SU-DHL-6 (cell line): ENCODE measurements at regions not wholly inside any gene's neighbourhood (a gene's known extent, or its start where the extent isn't known, plus 50 kb on each side); places are given as distances from the start of the nearest gene placed in this dataset.

Experiments
- H2AFZ ChIP-seq: fragments of 200-600 bp; sonication (generic); 2 replicates; pipeline ENCODE4 v1.6.1; 2014; ENCODE audit warnings: low read depth, mild to moderate bottlenecking, moderate library complexity, mixed read lengths, antibody characterized with exemption, low read length; ENCODE audit not compliant: severe bottlenecking
- H3F3A ChIP-seq: fragments of 200-600 bp; shearing (Covaris generic); 2 replicates; pipeline ENCODE4 v1.6.0; 2016; ENCODE audit warnings: antibody characterized with exemption, mild to moderate bottlenecking; ENCODE audit not compliant: insufficient read depth
- H3K27ac ChIP-seq: fragments of 200-600 bp; sonication (generic); 2 replicates; pipeline ENCODE4 v1.5.1; 2016; ENCODE audit warnings: low read depth, mild to moderate bottlenecking, low read length, moderate library complexity, mixed read lengths
- H3K27me3 ChIP-seq: fragments of 200-600 bp; sonication (generic), shearing (Covaris generic); 2 replicates; pipeline ENCODE4 v1.6.0; 2014; ENCODE audit warnings: mild to moderate bottlenecking, low read length
- H3K36me3 ChIP-seq: fragments of 200-600 bp; sonication (generic); 2 replicates; pipeline ENCODE4 v1.6.1; 2014; ENCODE audit warnings: mild to moderate bottlenecking, low read length, mixed read lengths
- H3K4me2 ChIP-seq: fragments of 300-600, 200-600 bp; shearing (Covaris generic), sonication (generic); 2 replicates; pipeline ENCODE4 v1.6.0; 2014; ENCODE audit warnings: low read length, low read depth, mild to moderate bottlenecking; ENCODE audit not compliant: poor library complexity, severe bottlenecking
- H3K4me3 ChIP-seq: fragments of 200-600 bp; sonication (generic); 2 replicates; pipeline ENCODE4 v1.5.1; 2014; ENCODE audit warnings: antibody characterized with exemption, low read length, mild to moderate bottlenecking, mixed read lengths; ENCODE audit not compliant: insufficient read depth, poor library complexity, severe bottlenecking
- H3K79me2 ChIP-seq: fragments of 200-600 bp; sonication (generic); 2 replicates; pipeline ENCODE4 v1.6.1; 2014; ENCODE audit warnings: mild to moderate bottlenecking, low read length, moderate library complexity; ENCODE audit not compliant: insufficient read depth
- H3K9ac ChIP-seq: fragments of 200-600 bp; sonication (generic); 2 replicates; pipeline ENCODE4 v1.7.0; 2014; ENCODE audit warnings: mild to moderate bottlenecking, low read length
- H3K9me2 ChIP-seq: fragments of 200-600 bp; sonication (generic); replicated peaks from 2 replicates; pipeline ENCODE4 v1.6.1; 2014; ENCODE audit warnings: low read length; ENCODE audit not compliant: insufficient read depth
- H3K9me3 ChIP-seq: fragments of 200-600 bp; sonication (generic); 2 replicates; pipeline ENCODE4 v1.6.1; 2014; ENCODE audit warnings: low read length, mixed read lengths; ENCODE audit not compliant: insufficient read depth
- H4K20me1 ChIP-seq: fragments of 200-600 bp; sonication (generic); 2 replicates; pipeline ENCODE4 v1.6.1; 2014; ENCODE audit warnings: low read depth, mild to moderate bottlenecking, antibody characterized with exemption, low read length, moderate library complexity, mixed read lengths
- CTCF ChIP-seq: fragments of 200-600 bp; sonication (generic); IDR thresholded peaks from one replicate; pipeline ENCODE4 v1.5.1; 2017; ENCODE audit warnings: antibody characterized with exemption, mild to moderate bottlenecking, low read length, moderate library complexity; ENCODE audit not compliant: insufficient read depth, poor library complexity, severe bottlenecking
- EZH2phosphoT487 ChIP-seq: fragments of 200-600 bp; sonication (generic), shearing (Covaris generic); conservative IDR thresholded peaks from 2 replicates; pipeline ENCODE4 v1.6.1; 2018; ENCODE audit warnings: mild to moderate bottlenecking, antibody characterized with exemption, low read length, moderate library complexity, mixed read lengths

GRCh38 chr2:220682616-220683015 is 889.5 kb downstream of the EPHA4 start:
- TF ChIP-seq CTCF (no peak), EZH2phosphoT487 (no peak)
- no peak overlapping the region for H3K9ac ChIP-seq
- H3K9me3 ChIP-seq = no peaks in the 10 kb centered on the region
- no peak overlapping the region for H3K4me3 ChIP-seq
- no peaks in the 10 kb centered on the region for H3K27me3 ChIP-seq
- H3K9me2 ChIP-seq = no peaks in the 10 kb centered on the region
- no peak overlapping the region for H3K27ac ChIP-seq
- H3K79me2 ChIP-seq = no peaks in the 10 kb centered on the region
- no peak overlapping the region for H3K4me2 ChIP-seq
- no peaks in the 10 kb centered on the region for H4K20me1 ChIP-seq
- no peak overlapping the region for H2AFZ ChIP-seq
- H3K36me3 ChIP-seq = no peaks in the 10 kb centered on the region
- no peaks in the 10 kb centered on the region for H3F3A ChIP-seq

GRCh38 chr2:220684099-220684498 is 888.0 kb downstream of the EPHA4 start:
- Histone ChIP-seq H3F3A (no peaks in the 10 kb centered on the region), H3K4me2 (no peak overlapping the region), H2AFZ (no peak overlapping the region), H3K9me2 (no peaks in the 10 kb centered on the region), H3K9me3 (no peaks in the 10 kb centered on the region), H3K27ac (no peak overlapping the region), H3K27me3 (no peaks in the 10 kb centered on the region), H4K20me1 (no peaks in the 10 kb centered on the region), H3K9ac (no peak overlapping the region), H3K36me3 (no peaks in the 10 kb centered on the region), H3K4me3 (no peak overlapping the region), H3K79me2 (no peaks in the 10 kb centered on the region)
- TF ChIP-seq CTCF (no peak), EZH2phosphoT487 (no peak)

- peak; percentile 72 for TF ChIP-seq CTCF
- TF ChIP-seq EZH2phosphoT487 = no peak
- no peaks in the 10 kb centered on the region for H3K9me2 ChIP-seq
- H3K27me3 ChIP-seq = no peaks in the 10 kb centered on the region
- H3K4me3 ChIP-seq = no peak overlapping the region
- no peak overlapping the region for H3K4me2 ChIP-seq
- no peaks in the 10 kb centered on the region for H3K79me2 ChIP-seq
- H3K9me3 ChIP-seq = no peaks in the 10 kb centered on the region
- H4K20me1 ChIP-seq = no peaks in the 10 kb centered on the region
- H3K27ac ChIP-seq = no peak overlapping the region
- H3K9ac ChIP-seq = no peak overlapping the region
- no peaks in the 10 kb centered on the region for H3F3A ChIP-seq
- H3K36me3 ChIP-seq = no peaks in the 10 kb centered on the region
- H2AFZ ChIP-seq = no peak overlapping the region
These were observed 884.8 kb downstream of the EPHA4 start for GRCh38 chr2:220687231-220687843.
